Amniotic epithelial cell (primary cell): ENCODE measurements at regions not wholly inside any gene's neighbourhood (a gene's known extent, or its start where the extent isn't known, plus 50 kb on each side); places are given as distances from the start of the nearest gene placed in this dataset.

Source experiments
- DNase-seq: peaks from one replicate; pipeline ENCODE4 v3.0.0-alpha.2; 2010; ENCODE audit warnings: low read depth

GRCh38 chr1:71184410-71184809 lies 103.6 kb upstream of the ZRANB2 start:
- no peak for DNase-seq

- no peak for DNase-seq
Observed at GRCh38 chr1:71179997-71180396, 99.2 kb upstream of the ZRANB2 start.

- no peak for DNase-seq
Observed at GRCh38 chr1:71170925-71171324, 90.1 kb upstream of the ZRANB2 start.

- no peak for DNase-seq
Observed at GRCh38 chr1:71167505-71167904, 86.7 kb upstream of the ZRANB2 start.

GRCh38 chr1:71166178-71167173 lies 85.6 kb upstream of the ZRANB2 start:
- DNase-seq: no peak

- DNase-seq: no peak
Observed at GRCh38 chr1:71157715-71158114, 76.9 kb upstream of the ZRANB2 start.

- DNase-seq: no peak
Observed at GRCh38 chr1:71157151-71157550, 76.3 kb upstream of the ZRANB2 start.

- no peak for DNase-seq
Observed at GRCh38 chr1:71156590-71156989, 75.8 kb upstream of the ZRANB2 start.

- DNase-seq: no peak
Observed at GRCh38 chr1:71154429-71154828, 73.6 kb upstream of the ZRANB2 start.

- DNase-seq: no peak
Observed at GRCh38 chr1:71153826-71154225, 73.0 kb upstream of the ZRANB2 start.

GRCh38 chr1:71147637-71148360 lies 67.0 kb upstream of the ZRANB2 start:
- DNase-seq: no peak

GRCh38 chr1:71135571-71135970 lies 54.7 kb upstream of the ZRANB2 start:
- no peak for DNase-seq
